SU-DHL-6 (cell line): ENCODE measurements at regions not wholly inside any gene's neighbourhood (a gene's known extent, or its start where the extent isn't known, plus 50 kb on each side); places are given as distances from the start of the nearest gene placed in this dataset.

ENCODE experiments used
- H2AFZ ChIP-seq: fragments of 200-600 bp; sonication (generic); 2 replicates; pipeline ENCODE4 v1.6.1; 2014; ENCODE audit warnings: low read depth, mild to moderate bottlenecking, moderate library complexity, mixed read lengths, antibody characterized with exemption, low read length; ENCODE audit not compliant: severe bottlenecking
- H3F3A ChIP-seq: fragments of 200-600 bp; shearing (Covaris generic); 2 replicates; pipeline ENCODE4 v1.6.0; 2016; ENCODE audit warnings: antibody characterized with exemption, mild to moderate bottlenecking; ENCODE audit not compliant: insufficient read depth
- H3K27ac ChIP-seq: fragments of 200-600 bp; sonication (generic); 2 replicates; pipeline ENCODE4 v1.5.1; 2016; ENCODE audit warnings: low read depth, mild to moderate bottlenecking, low read length, moderate library complexity, mixed read lengths
- H3K27me3 ChIP-seq: fragments of 200-600 bp; sonication (generic), shearing (Covaris generic); 2 replicates; pipeline ENCODE4 v1.6.0; 2014; ENCODE audit warnings: mild to moderate bottlenecking, low read length
- H3K36me3 ChIP-seq: fragments of 200-600 bp; sonication (generic); 2 replicates; pipeline ENCODE4 v1.6.1; 2014; ENCODE audit warnings: mild to moderate bottlenecking, low read length, mixed read lengths
- H3K4me2 ChIP-seq: fragments of 300-600, 200-600 bp; shearing (Covaris generic), sonication (generic); 2 replicates; pipeline ENCODE4 v1.6.0; 2014; ENCODE audit warnings: low read length, low read depth, mild to moderate bottlenecking; ENCODE audit not compliant: poor library complexity, severe bottlenecking
- H3K4me3 ChIP-seq: fragments of 200-600 bp; sonication (generic); 2 replicates; pipeline ENCODE4 v1.5.1; 2014; ENCODE audit warnings: antibody characterized with exemption, low read length, mild to moderate bottlenecking, mixed read lengths; ENCODE audit not compliant: insufficient read depth, poor library complexity, severe bottlenecking
- H3K79me2 ChIP-seq: fragments of 200-600 bp; sonication (generic); 2 replicates; pipeline ENCODE4 v1.6.1; 2014; ENCODE audit warnings: mild to moderate bottlenecking, low read length, moderate library complexity; ENCODE audit not compliant: insufficient read depth
- H3K9ac ChIP-seq: fragments of 200-600 bp; sonication (generic); 2 replicates; pipeline ENCODE4 v1.7.0; 2014; ENCODE audit warnings: mild to moderate bottlenecking, low read length
- H3K9me2 ChIP-seq: fragments of 200-600 bp; sonication (generic); replicated peaks from 2 replicates; pipeline ENCODE4 v1.6.1; 2014; ENCODE audit warnings: low read length; ENCODE audit not compliant: insufficient read depth
- H3K9me3 ChIP-seq: fragments of 200-600 bp; sonication (generic); 2 replicates; pipeline ENCODE4 v1.6.1; 2014; ENCODE audit warnings: low read length, mixed read lengths; ENCODE audit not compliant: insufficient read depth
- H4K20me1 ChIP-seq: fragments of 200-600 bp; sonication (generic); 2 replicates; pipeline ENCODE4 v1.6.1; 2014; ENCODE audit warnings: low read depth, mild to moderate bottlenecking, antibody characterized with exemption, low read length, moderate library complexity, mixed read lengths
- CTCF ChIP-seq: fragments of 200-600 bp; sonication (generic); IDR thresholded peaks from one replicate; pipeline ENCODE4 v1.5.1; 2017; ENCODE audit warnings: antibody characterized with exemption, mild to moderate bottlenecking, low read length, moderate library complexity; ENCODE audit not compliant: insufficient read depth, poor library complexity, severe bottlenecking
- EZH2phosphoT487 ChIP-seq: fragments of 200-600 bp; sonication (generic), shearing (Covaris generic); conservative IDR thresholded peaks from 2 replicates; pipeline ENCODE4 v1.6.1; 2018; ENCODE audit warnings: mild to moderate bottlenecking, antibody characterized with exemption, low read length, moderate library complexity, mixed read lengths

DNA sequence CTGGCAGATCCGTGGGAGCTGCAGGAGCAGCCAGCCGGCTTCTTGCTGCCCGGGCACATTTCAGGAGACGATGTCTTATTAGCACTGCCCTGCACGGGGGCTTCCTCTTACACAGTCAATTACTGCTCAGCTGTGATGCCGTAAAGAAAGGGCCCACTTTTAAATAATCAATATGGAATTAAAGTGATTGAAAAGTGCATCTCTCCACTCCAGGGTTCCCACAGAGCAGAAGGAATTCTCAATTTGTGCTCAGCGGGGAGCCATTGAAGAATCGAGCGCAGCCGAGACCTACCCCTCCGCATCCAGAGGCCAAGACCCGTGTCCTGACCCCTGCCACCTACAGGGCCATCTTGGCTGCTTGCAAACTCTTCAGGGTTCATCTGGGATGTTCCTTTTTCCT, 399.4 kb upstream of the C16orf82 start:
- Histone ChIP-seq H3K9ac (no peak overlapping the region), H3K27ac (no peak overlapping the region), H2AFZ (no peak overlapping the region), H3F3A (no peaks in the 10 kb centered on the region), H3K4me3 (no peak overlapping the region), H3K9me3 (no peaks in the 10 kb centered on the region), H3K9me2 (no peaks in the 10 kb centered on the region), H3K36me3 (no peaks in the 10 kb centered on the region), H3K79me2 (no peaks in the 10 kb centered on the region), H3K4me2 (no peak overlapping the region), H3K27me3 (no peaks in the 10 kb centered on the region), H4K20me1 (no peaks in the 10 kb centered on the region)
- TF ChIP-seq CTCF = no peak
- TF ChIP-seq EZH2phosphoT487 = no peak

DNA sequence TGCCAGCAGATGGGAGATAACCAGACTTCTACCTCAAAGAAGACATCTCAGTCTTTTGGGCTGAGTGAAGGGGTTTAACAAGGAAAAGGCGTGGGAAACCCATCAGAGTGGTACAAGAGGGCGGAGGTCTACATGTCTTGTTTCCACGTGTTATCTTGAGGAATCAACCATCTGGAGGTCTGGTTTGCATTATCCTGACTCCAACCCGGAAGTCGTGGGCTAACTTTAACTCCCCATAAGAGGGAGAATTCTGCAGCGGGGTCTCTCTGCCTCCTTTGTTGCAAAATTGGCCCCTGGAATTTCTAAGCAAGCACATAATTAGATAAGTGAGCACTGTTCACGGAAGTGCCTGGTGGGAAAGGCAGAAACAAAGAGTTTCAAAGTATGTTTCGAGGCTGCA, 398.7 kb upstream of the C16orf82 start:
- Histone ChIP-seq H3K9me2 (no peaks in the 10 kb centered on the region), H3K27me3 (no peaks in the 10 kb centered on the region), H2AFZ (no peak overlapping the region), H3K9ac (no peak overlapping the region), H3K4me2 (no peak overlapping the region), H3K79me2 (no peaks in the 10 kb centered on the region), H3K27ac (no peak overlapping the region), H3K36me3 (no peaks in the 10 kb centered on the region), H3K4me3 (no peak overlapping the region), H4K20me1 (no peaks in the 10 kb centered on the region), H3K9me3 (no peaks in the 10 kb centered on the region), H3F3A (no peaks in the 10 kb centered on the region)
- TF ChIP-seq EZH2phosphoT487 (no peak), CTCF (no peak)

DNA sequence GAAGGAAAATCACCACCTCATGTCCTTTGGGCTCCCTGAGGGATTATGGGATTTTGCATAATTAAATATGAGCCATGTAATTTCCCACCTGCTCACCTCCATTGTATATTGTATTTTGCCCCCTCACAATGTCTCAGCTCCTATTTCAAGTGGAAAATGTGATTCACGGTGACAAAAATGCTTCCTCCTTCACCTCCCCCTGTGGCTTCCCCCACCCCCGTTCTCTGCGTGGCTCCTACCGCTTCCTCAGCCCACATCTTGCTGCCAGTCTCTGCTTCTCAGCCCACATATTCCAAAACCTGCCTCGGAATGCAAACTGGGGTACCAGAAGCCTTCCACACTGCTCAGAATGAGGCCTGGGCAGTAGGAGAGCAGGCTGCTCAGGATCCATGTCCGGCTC, 394.5 kb upstream of the C16orf82 start:
- no peaks in the 10 kb centered on the region for H4K20me1 ChIP-seq
- no peak overlapping the region for H3K4me2 ChIP-seq
- no peaks in the 10 kb centered on the region for H3F3A ChIP-seq
- no peaks in the 10 kb centered on the region for H3K36me3 ChIP-seq
- H3K27ac ChIP-seq = no peak overlapping the region
- no peaks in the 10 kb centered on the region for H3K9me2 ChIP-seq
- no peak overlapping the region for H3K4me3 ChIP-seq
- H2AFZ ChIP-seq = no peak overlapping the region
- H3K79me2 ChIP-seq = no peaks in the 10 kb centered on the region
- no peaks in the 10 kb centered on the region for H3K9me3 ChIP-seq
- H3K9ac ChIP-seq = no peak overlapping the region
- no peaks in the 10 kb centered on the region for H3K27me3 ChIP-seq
- no peak for TF ChIP-seq EZH2phosphoT487
- no peak for TF ChIP-seq CTCF

- Histone ChIP-seq H3F3A (no peaks in the 10 kb centered on the region), H3K79me2 (no peaks in the 10 kb centered on the region), H3K36me3 (no peaks in the 10 kb centered on the region), H2AFZ (no peak overlapping the region), H3K9me2 (no peaks in the 10 kb centered on the region), H3K4me2 (no peak overlapping the region), H3K9ac (no peak overlapping the region), H3K9me3 (no peaks in the 10 kb centered on the region), H3K27ac (no peak overlapping the region), H3K4me3 (no peak overlapping the region), H3K27me3 (no peaks in the 10 kb centered on the region), H4K20me1 (no peaks in the 10 kb centered on the region)
- TF ChIP-seq EZH2phosphoT487 (no peak), CTCF (no peak)
These were observed 393.7 kb upstream of the C16orf82 start for GRCh38 chr16:26673011-26673410.
